DOHH2 (cell line): ENCODE measurements at regions not wholly inside any gene's neighbourhood (a gene's known extent, or its start where the extent isn't known, plus 50 kb on each side); places are given as distances from the start of the nearest gene placed in this dataset.

ENCODE experiments used
- CTCF ChIP-seq: fragments of 200-600 bp; sonication (generic); IDR thresholded peaks from one replicate; pipeline ENCODE4 v1.5.1; 2014; ENCODE audit warnings: antibody characterized with exemption, mild to moderate bottlenecking, low read depth, low read length; ENCODE audit not compliant: poor library complexity, severe bottlenecking
- EZH2phosphoT487 ChIP-seq: fragments of 200-600 bp; sonication (generic); IDR thresholded peaks from 2 replicates; pipeline ENCODE4 v1.6.1; 2017; ENCODE audit warnings: borderline replicate concordance, mild to moderate bottlenecking, antibody characterized with exemption, low read length, moderate library complexity, mixed read lengths

GRCh38 chr10:109071539-109071938 lies 851.8 kb downstream of the XPNPEP1 start:
- TF ChIP-seq CTCF (no peak), EZH2phosphoT487 (no peak)
